NCI-H2029 treated with DMSO at 0.1 percent for 48 hours (cell line): ENCODE measurements at regions not wholly inside any gene's neighbourhood (a gene's known extent, or its start where the extent isn't known, plus 50 kb on each side); places are given as distances from the start of the nearest gene placed in this dataset.

ENCODE experiments used
- DNase-seq: peaks from one replicate; lab custom pipeline; 2025; lab: John Stamatoyannopoulos, UW

GRCh38 chr18:44594799-44595467, 85.8 kb upstream of the SETBP1 start:
- DNase-seq, result no peak

- DNase-seq, result no peak
Measured at GRCh38 chr18:44597797-44598196, 82.9 kb upstream of the SETBP1 start.

- no peak for DNase-seq
Measured at GRCh38 chr18:44598514-44598913, 82.2 kb upstream of the SETBP1 start.

- DNase-seq, result no peak
Measured at GRCh38 chr18:44599412-44599811, 81.3 kb upstream of the SETBP1 start.

- no peak for DNase-seq
Measured at GRCh38 chr18:44601447-44601846, 79.2 kb upstream of the SETBP1 start.

- no peak for DNase-seq
Measured at GRCh38 chr18:44602380-44602779, 78.3 kb upstream of the SETBP1 start.

GRCh38 chr18:44602845-44603244, 77.8 kb upstream of the SETBP1 start:
- DNase-seq, result no peak

- no peak for DNase-seq
Measured at GRCh38 chr18:44609181-44609941, 71.3 kb upstream of the SETBP1 start.

- DNase-seq, result no peak
Measured at GRCh38 chr18:44620812-44621211, 59.9 kb upstream of the SETBP1 start.

GRCh38 chr18:44624052-44624451, 56.6 kb upstream of the SETBP1 start:
- no peak for DNase-seq

GRCh38 chr18:44625386-44625785, 55.3 kb upstream of the SETBP1 start:
- no peak for DNase-seq

GRCh38 chr18:44626236-44626635, 54.5 kb upstream of the SETBP1 start:
- DNase-seq, result no peak

GRCh38 chr18:44626807-44627206, 53.9 kb upstream of the SETBP1 start:
- DNase-seq, result no peak

GRCh38 chr18:44627280-44627679, 53.4 kb upstream of the SETBP1 start:
- no peak for DNase-seq

- no peak for DNase-seq
Measured at GRCh38 chr18:44629406-44629805, 51.3 kb upstream of the SETBP1 start.

- DNase-seq, result no peak
Measured at GRCh38 chr18:44630118-44630517, 50.6 kb upstream of the SETBP1 start.
